HG03108 (cell line): ENCODE measurements at regions not wholly inside any gene's neighbourhood (a gene's known extent, or its start where the extent isn't known, plus 50 kb on each side); places are given as distances from the start of the nearest gene placed in this dataset.
"Not testable (repeated sequence)": the region's sequence is repeated elsewhere in the genome, so short reads cannot be mapped to it uniquely, and the experiment has no call there.

Experiments used
- ATAC-seq: cut with Tn5 transposase; IDR thresholded peaks from one replicate; pipeline ENCODE4 v1.9.1; 2021; ENCODE audit warnings: moderate library complexity; ENCODE audit not compliant: unreplicated experiment

GRCh38 chrX:39487969-39488330 is 609.8 kb downstream of the BCOR start:
- ATAC-seq: no peak

DNA sequence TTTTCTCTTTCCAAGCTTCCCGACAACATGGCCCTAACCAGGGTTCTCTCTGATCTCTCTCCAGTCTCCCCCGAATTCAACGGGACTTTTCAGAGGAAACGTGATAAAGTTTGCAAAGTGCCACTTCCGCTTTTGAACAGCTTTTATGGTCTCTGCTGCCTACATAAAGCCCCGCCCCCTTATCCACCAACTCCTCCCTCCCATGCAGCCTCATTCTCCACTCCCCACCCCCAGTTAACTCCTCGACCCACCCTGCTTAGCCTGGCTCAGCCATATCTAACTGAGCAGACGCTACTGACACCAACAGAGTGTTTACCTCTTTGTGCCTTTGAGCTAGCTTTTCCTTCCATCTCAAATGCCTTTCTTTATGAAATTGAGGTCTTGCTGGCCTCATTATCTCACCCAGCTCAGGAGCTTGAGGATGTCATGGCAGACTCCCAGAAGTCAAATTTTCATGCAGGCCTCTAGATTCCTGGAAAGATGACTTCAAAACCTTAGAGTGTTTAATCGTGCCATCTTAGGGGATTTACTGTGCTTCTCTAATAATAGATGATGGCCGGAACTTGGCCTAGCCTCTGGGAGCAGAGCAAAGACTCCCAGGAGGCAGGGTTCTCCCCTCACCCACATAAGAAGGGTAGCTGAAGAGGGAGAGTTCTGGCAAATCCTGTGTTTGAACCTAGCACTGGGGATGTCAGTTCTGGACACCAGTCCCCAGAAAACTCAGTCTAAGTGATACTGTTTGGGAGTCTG is 606.0 kb downstream of the BCOR start:
- ATAC-seq: no peak

DNA sequence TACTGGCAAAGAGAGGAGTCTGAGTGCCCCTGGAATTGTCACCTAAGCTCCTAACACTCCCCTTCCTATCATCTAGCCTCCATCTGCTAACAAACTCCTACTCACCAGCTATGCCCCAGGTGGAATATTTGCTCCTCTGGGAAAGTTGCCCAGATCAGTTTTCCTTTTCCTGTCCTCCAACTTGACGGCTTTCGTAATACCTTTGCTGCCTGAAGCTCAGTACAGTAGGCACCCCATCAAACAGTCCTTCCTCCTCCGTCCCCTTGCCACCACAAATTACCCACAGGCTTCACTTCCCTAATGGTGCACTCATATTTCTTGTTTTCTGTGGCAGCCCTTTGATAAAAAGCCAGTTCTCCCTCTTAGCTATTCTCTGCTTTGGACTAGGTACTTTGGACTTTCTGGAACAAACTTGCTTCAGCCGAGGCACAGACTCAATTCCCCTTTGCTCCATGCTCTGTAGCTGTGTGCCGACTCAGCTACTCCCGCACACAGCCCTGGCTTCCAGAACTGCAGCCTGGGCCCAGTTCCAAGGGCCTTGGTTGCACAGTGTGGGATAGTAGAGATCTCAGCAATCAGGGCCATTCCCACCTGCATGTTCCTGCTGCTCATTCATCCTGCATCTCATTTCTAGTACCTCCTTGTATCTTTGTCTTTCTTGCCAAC is 605.1 kb downstream of the BCOR start:
- ATAC-seq: no peak

GRCh38 chrX:39493168-39493567 is 604.6 kb downstream of the BCOR start:
- no peak for ATAC-seq

DNA sequence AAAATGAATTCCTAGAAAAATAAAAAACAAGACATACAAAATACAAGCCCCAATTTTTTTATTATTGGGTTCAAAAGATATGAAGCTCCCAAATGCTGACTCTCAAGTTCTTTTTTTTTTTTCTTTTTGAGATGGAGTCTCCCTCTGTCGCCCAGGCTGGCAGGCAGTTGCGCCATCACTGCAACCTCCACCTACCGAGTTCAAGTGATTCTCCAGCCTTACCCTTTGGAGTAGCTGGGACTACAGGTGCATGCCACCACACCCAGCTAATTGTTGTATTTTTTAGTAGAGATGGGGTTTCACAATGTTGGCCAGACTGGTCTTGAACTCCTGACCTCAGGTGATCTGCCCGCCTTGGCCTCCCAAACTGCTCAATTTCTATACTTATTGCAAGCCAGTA is 600.6 kb downstream of the BCOR start:
- ATAC-seq: not testable (repeated sequence)

DNA sequence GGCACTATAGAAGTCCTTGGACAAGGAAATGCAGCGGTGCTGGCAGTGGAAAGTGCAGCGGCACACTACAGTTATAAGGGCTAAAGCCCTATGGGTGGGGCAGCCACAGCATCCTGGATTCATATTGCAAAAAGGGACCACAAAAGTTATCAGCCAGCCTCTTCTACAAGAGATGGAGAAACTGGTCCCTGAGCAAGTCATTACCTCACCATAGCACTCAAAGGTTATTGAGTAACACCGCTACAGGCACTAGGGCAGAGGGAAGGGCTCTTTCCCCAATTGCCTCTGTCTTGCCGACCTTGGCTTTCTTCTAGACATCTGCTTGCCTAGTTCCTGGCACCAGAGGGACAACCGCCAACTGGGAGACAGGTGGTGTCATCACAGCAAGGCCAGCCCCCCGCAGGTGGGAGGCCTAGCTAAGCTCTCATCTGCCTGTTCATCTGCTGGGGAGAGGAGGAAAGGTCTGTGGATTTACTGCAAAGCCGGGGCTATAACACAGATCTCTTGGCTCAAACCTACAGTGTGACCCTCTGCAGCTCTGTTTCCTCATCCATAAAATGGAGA is 600.0 kb downstream of the BCOR start:
- no peak for ATAC-seq

GRCh38 chrX:39499996-39500395 is 597.8 kb downstream of the BCOR start:
- ATAC-seq: no peak

- ATAC-seq: no peak
These were observed 595.9 kb downstream of the BCOR start for GRCh38 chrX:39501822-39502221.

GRCh38 chrX:39502486-39502885 is 595.3 kb downstream of the BCOR start:
- ATAC-seq: no peak

GRCh38 chrX:39504227-39504626 is 593.5 kb downstream of the BCOR start:
- no peak for ATAC-seq

- ATAC-seq: no peak
These were observed 592.9 kb downstream of the BCOR start for GRCh38 chrX:39504850-39505259.

DNA sequence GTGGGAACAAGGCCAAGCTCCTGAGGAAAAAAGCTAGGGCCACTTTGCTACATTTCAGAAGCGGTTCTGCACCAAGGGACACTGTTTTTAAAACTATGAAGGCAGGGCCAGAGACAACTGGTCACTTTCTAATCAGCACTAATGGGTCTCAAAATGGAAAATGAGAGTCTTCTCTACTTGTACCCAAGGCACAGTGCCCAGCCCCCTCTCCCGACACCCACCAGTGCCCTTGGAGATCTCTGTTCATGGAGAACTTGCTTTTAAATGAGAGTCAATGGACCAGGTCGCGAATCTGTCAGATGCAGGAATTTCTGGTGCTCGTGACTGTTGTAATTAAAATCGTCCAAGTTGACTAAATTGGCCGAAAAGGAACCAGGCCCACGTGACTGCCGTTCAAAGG is 591.6 kb downstream of the BCOR start:
- ATAC-seq: no peak

- ATAC-seq: no peak
These were observed 590.7 kb downstream of the BCOR start for GRCh38 chrX:39507034-39507433.

DNA sequence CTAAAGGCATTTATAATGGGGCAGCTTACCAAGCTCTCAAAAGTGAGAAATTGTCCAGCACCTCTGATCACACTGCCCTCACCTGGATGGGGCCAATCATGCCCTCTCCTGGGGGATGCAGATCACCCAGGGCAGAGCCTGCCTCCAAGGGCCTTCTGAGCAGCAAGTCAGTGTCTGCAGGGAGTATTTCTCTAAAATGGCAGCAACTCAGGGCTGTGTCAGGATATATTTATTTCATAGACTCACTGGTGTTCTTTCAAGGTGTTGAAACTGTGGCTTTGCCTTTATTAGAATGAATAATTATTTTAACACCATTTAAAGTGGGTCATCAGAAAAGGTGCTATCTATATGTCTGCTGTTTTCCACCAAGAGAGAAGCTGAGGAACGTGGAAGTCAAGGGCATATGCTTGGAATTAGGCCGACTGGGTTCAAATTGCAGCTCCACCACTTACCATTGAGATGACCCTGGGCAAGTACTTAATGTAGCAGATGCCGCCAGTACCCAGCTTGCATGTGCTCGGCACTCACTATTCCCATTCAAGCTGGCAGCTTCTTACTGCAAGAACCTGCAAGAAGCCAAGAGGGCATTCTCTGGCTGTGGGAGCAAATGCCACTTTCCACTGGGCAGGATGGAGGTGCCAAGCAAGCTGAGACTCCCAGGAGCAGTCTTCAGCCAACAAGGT is 590.0 kb downstream of the BCOR start:
- no peak for ATAC-seq

DNA sequence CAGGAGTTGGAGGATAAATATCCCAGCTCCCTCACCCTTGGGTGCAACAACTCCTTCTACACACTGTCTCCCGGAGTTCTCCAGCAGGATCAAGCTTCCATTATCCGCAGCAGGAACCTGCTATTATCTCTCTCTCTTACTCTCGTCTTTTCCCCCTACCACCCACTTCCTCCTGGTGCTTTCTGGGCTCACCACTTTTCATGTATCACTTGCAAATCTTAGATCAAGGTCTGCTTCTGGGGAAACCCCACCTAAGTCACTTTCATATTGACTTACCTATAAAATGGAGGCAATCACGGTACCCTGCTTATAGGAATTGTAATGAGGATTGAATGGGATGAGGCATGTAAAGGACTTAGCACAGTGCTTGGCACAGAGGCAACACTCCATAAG is 589.5 kb downstream of the BCOR start:
- no peak for ATAC-seq

GRCh38 chrX:39509157-39509556 is 588.6 kb downstream of the BCOR start:
- ATAC-seq: no peak

DNA sequence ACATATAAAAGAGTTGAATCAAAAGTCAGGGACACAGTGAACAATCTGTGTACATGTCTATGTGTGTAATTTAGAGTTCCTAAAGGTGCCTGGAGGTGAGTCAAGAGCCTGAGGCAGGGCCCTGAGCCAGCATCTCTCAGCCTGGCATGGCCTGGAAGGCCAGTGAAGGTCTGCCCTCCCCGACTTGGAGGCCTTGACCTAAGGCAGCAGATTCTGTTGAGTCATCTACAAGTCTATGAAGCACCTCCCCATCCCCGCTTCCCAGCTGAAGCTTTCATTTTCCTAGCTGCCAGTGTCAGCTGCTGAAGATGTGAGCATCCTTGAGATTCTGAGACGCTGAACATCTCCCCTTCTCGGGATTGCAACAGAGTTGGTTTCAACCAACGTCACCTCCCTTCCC is 583.9 kb downstream of the BCOR start:
- no peak for ATAC-seq

- ATAC-seq: no peak
These were observed 583.0 kb downstream of the BCOR start for GRCh38 chrX:39514801-39515200.

DNA sequence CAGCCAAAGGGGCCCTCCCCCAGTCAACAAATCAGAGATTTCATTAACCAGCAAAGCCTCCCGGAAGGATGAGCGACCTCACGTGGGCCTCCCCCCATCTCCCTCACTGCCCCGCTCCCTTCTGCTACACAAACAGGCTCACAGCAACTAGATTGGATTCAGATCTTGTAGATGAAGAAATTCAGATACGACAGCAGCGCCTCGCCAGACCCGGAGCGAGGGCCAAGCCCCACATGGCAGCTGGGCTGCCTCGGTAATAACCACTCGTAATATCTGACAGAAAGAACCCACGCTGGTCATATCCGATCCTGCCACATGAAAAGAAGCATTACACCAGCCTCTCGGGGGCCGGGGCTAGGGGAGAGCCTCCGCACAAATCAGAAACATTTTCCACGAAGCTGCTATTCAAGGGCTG is 581.3 kb downstream of the BCOR start:
- ATAC-seq: no peak

- ATAC-seq: no peak
These were observed 579.2 kb downstream of the BCOR start for GRCh38 chrX:39518476-39519029.

GRCh38 chrX:39519030-39519488 is 578.7 kb downstream of the BCOR start:
- no peak for ATAC-seq
